ENCODE measurements at regions not wholly inside any gene's neighbourhood (a gene's known extent, or its start where the extent isn't known, plus 50 kb on each side); places are given as distances from the start of the nearest gene placed in this dataset.
"Not testable (repeated sequence)": the region's sequence is repeated elsewhere in the genome, so short reads cannot be mapped to it uniquely, and the experiment has no call there.

GRCh38 chr7:149597789-149598188 lies 100.2 kb upstream of the ZNF746 start:
- not testable (repeated sequence) for TF ChIP-seq CTCF (IDR thresholded peaks at IDR 0.05); EZH2 (IDR thresholded peaks at IDR 0.05; ENCODE audit: borderline replicate concordance, insufficient read depth, low read depth, low read length, poor library complexity, severe bottlenecking)
